HepG2 (cell line): ENCODE measurements at regions not wholly inside any gene's neighbourhood (a gene's known extent, or its start where the extent isn't known, plus 50 kb on each side); places are given as distances from the start of the nearest gene placed in this dataset.
"Not testable (repeated sequence)": the region's sequence is repeated elsewhere in the genome, so short reads cannot be mapped to it uniquely, and the experiment has no call there.

Experiments
- EP300 ChIP-seq, 3 experiments: sonication (generic) in 1 of 3; formaldehyde crosslinking in 1 of 3; IDR thresholded peaks; 2 replicates each; pipeline versions ENCODE4 v1.5.1 to v1.6.1; 2011 to 2020; ENCODE audit warnings: low read depth in 2 of 3, low read length in 2 of 3, borderline replicate concordance in 1 of 3, improper control_type of control experiment in 1 of 3, mild to moderate bottlenecking in 1 of 3, missing genetic modification reagents in 1 of 3, moderate library complexity in 1 of 3
- GABPA ChIP-seq, 2 experiments: IDR thresholded peaks; 2 replicates each; pipeline ENCODE4 v1.6.1; 2011 to 2016; ENCODE audit warnings: low read depth in 2 of 2, low read length in 1 of 2, missing biosample characterization in 1 of 2, missing genetic modification characterization in 1 of 2
- ZBTB21 ChIP-seq: sonication (generic); formaldehyde crosslinking; IDR thresholded peaks from 2 replicates; pipeline ENCODE4 v1.4.0; 2020; ENCODE audit warnings: missing genetic modification reagents
- ZGPAT ChIP-seq: IDR thresholded peaks from 2 replicates; pipeline ENCODE4 v1.6.1; 2016; ENCODE audit warnings: mild to moderate bottlenecking
- TF ChIP-seq, protein P1 (sequence below): sonication (generic); formaldehyde crosslinking; IDR thresholded peaks from 2 replicates; pipeline ENCODE4 v1.5.0; 2020; ENCODE audit warnings: mild to moderate bottlenecking, missing genetic modification reagents, moderate library complexity

GRCh38 chr5:92654601-92655000 is 926.4 kb downstream of the NR2F1-AS1 start:
- not testable (repeated sequence) for TF ChIP-seq EP300 (IDR thresholded peaks at IDR 0.05; ENCODE audit: low read depth in 2 of 2, low read length in 2 of 2); EP300 (CRISPR knock-in tag; IDR thresholded peaks at IDR 0.05; ENCODE audit: borderline replicate concordance); GABPA (IDR thresholded peaks at IDR 0.05; ENCODE audit: low read depth, low read length); GABPA (CRISPR knock-in tag; IDR thresholded peaks at IDR 0.05; ENCODE audit: low read depth); ZBTB21; ZGPAT (CRISPR knock-in tag)
- TF ChIP-seq, protein P1, sequence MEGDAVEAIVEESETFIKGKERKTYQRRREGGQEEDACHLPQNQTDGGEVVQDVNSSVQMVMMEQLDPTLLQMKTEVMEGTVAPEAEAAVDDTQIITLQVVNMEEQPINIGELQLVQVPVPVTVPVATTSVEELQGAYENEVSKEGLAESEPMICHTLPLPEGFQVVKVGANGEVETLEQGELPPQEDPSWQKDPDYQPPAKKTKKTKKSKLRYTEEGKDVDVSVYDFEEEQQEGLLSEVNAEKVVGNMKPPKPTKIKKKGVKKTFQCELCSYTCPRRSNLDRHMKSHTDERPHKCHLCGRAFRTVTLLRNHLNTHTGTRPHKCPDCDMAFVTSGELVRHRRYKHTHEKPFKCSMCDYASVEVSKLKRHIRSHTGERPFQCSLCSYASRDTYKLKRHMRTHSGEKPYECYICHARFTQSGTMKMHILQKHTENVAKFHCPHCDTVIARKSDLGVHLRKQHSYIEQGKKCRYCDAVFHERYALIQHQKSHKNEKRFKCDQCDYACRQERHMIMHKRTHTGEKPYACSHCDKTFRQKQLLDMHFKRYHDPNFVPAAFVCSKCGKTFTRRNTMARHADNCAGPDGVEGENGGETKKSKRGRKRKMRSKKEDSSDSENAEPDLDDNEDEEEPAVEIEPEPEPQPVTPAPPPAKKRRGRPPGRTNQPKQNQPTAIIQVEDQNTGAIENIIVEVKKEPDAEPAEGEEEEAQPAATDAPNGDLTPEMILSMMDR (CRISPR knock-in tag), result not testable (repeated sequence)
